H1 (cell line): ENCODE measurements at regions not wholly inside any gene's neighbourhood (a gene's known extent, or its start where the extent isn't known, plus 50 kb on each side); places are given as distances from the start of the nearest gene placed in this dataset.

Source experiments
- CTCF ChIA-PET: fragments of 300-600 bp; sonication (Branson Sonifier 250); formaldehyde crosslinking; loops from one replicate; lab custom pipeline; 2021; ENCODE audit not compliant: partially characterized antibody; lab: Charles Lee
- POLR2A ChIA-PET: fragments of 300-600 bp; sonication (Branson Sonifier 250); formaldehyde crosslinking; loops from one replicate; lab custom pipeline; 2021; ENCODE audit warnings: inconsistent platforms; ENCODE audit not compliant: partially characterized antibody; lab: Charles Lee
- DNase-seq, 2 experiments: peaks; one replicate each; pipeline versions ENCODE4 v3.0.0 to v3.0.0-alpha.2; 2010 to 2022; ENCODE audit warnings: low spot score in 2 of 2, low read depth in 1 of 2, mixed read lengths in 1 of 2
- FAIRE-seq: peaks from 2 replicates; lab custom pipeline; 2011; peaks lifted over from hg19 to GRCh38; lab: Jason Lieb, UNC
- H2AFZ ChIP-seq: 2 replicates; pipeline ENCODE4 v1.8.1; 2012; ENCODE audit warnings: low read length, inconsistent platforms
- H2AK5ac ChIP-seq: 2 replicates; pipeline ENCODE4 v1.6.1; 2013; ENCODE audit warnings: low read depth, low read length
- H2BK120ac ChIP-seq: replicated peaks from 2 replicates; pipeline ENCODE3; 2013; ENCODE audit warnings: low read depth, low read length, inconsistent platforms
- H2BK12ac ChIP-seq: 2 replicates; pipeline ENCODE4 v1.6.1; 2013; ENCODE audit warnings: low read depth, low read length
- H2BK15ac ChIP-seq: 2 replicates; pipeline ENCODE4 v1.6.1; 2013; ENCODE audit warnings: low read length
- H2BK20ac ChIP-seq: 2 replicates; pipeline ENCODE4 v1.6.1; 2013; ENCODE audit warnings: low read length
- H2BK5ac ChIP-seq: 2 replicates; pipeline ENCODE4 v1.6.1; 2013; ENCODE audit warnings: low read depth, low read length
- H3K14ac ChIP-seq: 2 replicates; pipeline ENCODE4 v1.6.1; 2013; ENCODE audit warnings: inconsistent platforms; ENCODE audit not compliant: insufficient read length
- H3K18ac ChIP-seq: 2 replicates; pipeline ENCODE4 v1.6.1; 2013; ENCODE audit warnings: low read length; ENCODE audit errors: extremely low read depth
- H3K23ac ChIP-seq: 2 replicates; pipeline ENCODE4 v1.6.1; 2013; ENCODE audit warnings: inconsistent platforms; ENCODE audit not compliant: insufficient read length
- H3K23me2 ChIP-seq: 2 replicates; pipeline ENCODE4 v1.6.1; 2013; ENCODE audit warnings: low read depth, low read length
- H3K27ac ChIP-seq: 2 replicates; pipeline ENCODE4 v1.6.1; 2011; ENCODE audit warnings: low read depth, low read length, inconsistent platforms
- H3K27me3 ChIP-seq, 4 experiments: replicated peaks in 1 of 4; 1 replicate in 1 of 4; 2 replicates in 3 of 4; pipeline versions ENCODE4 v1.6.1 to v1.8.1; 2011 to 2013; ENCODE audit warnings: low read length in 3 of 4, mild to moderate bottlenecking in 3 of 4, inconsistent platforms in 2 of 4, mixed read lengths in 2 of 4, moderate library complexity in 1 of 4; ENCODE audit not compliant: control insufficient read depth in 3 of 4, insufficient read depth in 3 of 4; ENCODE audit errors: extremely low read depth in 1 of 4
- H3K36me3 ChIP-seq, 4 experiments: 2 replicates each; pipeline versions ENCODE4 v1.6.1 to v1.8.1; 2011 to 2013; ENCODE audit warnings: mild to moderate bottlenecking in 4 of 4, low read length in 3 of 4, moderate library complexity in 2 of 4, control low read depth in 1 of 4, inconsistent platforms in 1 of 4; ENCODE audit not compliant: insufficient read depth in 4 of 4, control insufficient read depth in 2 of 4
- H3K4ac ChIP-seq: replicated peaks from 2 replicates; pipeline ENCODE3; 2013; ENCODE audit warnings: low read length, low read depth, mixed read lengths, inconsistent platforms; ENCODE audit not compliant: insufficient read length
- H3K4me1 ChIP-seq, 4 experiments: replicated peaks in 1 of 4; 1 replicate in 1 of 4; 2 replicates in 3 of 4; pipeline versions ENCODE4 v1.6.1 to v1.8.1; 2011 to 2013; ENCODE audit warnings: low read length in 3 of 4, inconsistent platforms in 2 of 4, mixed read lengths in 1 of 4; ENCODE audit not compliant: insufficient read depth in 4 of 4, control insufficient read depth in 3 of 4
- H3K4me2 ChIP-seq, 2 experiments: 2 replicates each; pipeline versions ENCODE4 v1.6.1 to v1.8.1; 2011 to 2013; ENCODE audit warnings: low read depth in 2 of 2, low read length in 2 of 2, control low read depth in 1 of 2, inconsistent platforms in 1 of 2, mild to moderate bottlenecking in 1 of 2; ENCODE audit not compliant: insufficient read depth in 1 of 2
- H3K4me3 ChIP-seq, 4 experiments: fragments of 200-600, 300-600 bp in 1 of 4; sonication (generic), shearing (Covaris generic), sonication (Bioruptor Twin) in 1 of 4; 2 replicates each; pipeline versions ENCODE4 v1.5.1 to v1.8.1; 2011 to 2016; ENCODE audit warnings: low read length in 4 of 4, low read depth in 3 of 4, control low read depth in 2 of 4, inconsistent platforms in 2 of 4, mild to moderate bottlenecking in 2 of 4, mixed read lengths in 1 of 4, moderate library complexity in 1 of 4; ENCODE audit not compliant: insufficient read depth in 2 of 4; ENCODE audit errors: extremely low read depth in 1 of 4
- H3K56ac ChIP-seq: replicated peaks from 2 replicates; pipeline ENCODE3; 2013; ENCODE audit warnings: low read depth, mild to moderate bottlenecking, mixed read lengths, low read length, inconsistent platforms; ENCODE audit not compliant: insufficient read length
- H3K79me1 ChIP-seq: 2 replicates; pipeline ENCODE4 v1.6.1; 2013; ENCODE audit warnings: low read depth, low read length, control low read depth
- H3K79me2 ChIP-seq, 2 experiments: 2 replicates each; pipeline versions ENCODE4 v1.6.1 to v1.8.1; 2012 to 2013; ENCODE audit warnings: low read length in 2 of 2, mild to moderate bottlenecking in 2 of 2, inconsistent platforms in 1 of 2; ENCODE audit not compliant: insufficient read depth in 2 of 2, control insufficient read depth in 1 of 2
- H3K9ac ChIP-seq, 4 experiments: replicated peaks in 1 of 4; 1 replicate in 1 of 4; 2 replicates in 3 of 4; pipeline versions ENCODE4 v1.6.1 to v1.8.1; 2011 to 2013; ENCODE audit warnings: low read depth in 3 of 4, low read length in 3 of 4, control low read depth in 2 of 4, mild to moderate bottlenecking in 2 of 4, moderate library complexity in 2 of 4, inconsistent platforms in 1 of 4; ENCODE audit errors: extremely low read depth in 1 of 4
- H3K9me3 ChIP-seq, 2 experiments: 2 replicates each; pipeline versions ENCODE4 v1.6.1 to v1.8.1; 2012 to 2013; ENCODE audit warnings: mild to moderate bottlenecking in 2 of 2, moderate library complexity in 2 of 2, control low read depth in 1 of 2, inconsistent platforms in 1 of 2, low read depth in 1 of 2, low read length in 1 of 2, mixed read lengths in 1 of 2; ENCODE audit not compliant: insufficient read depth in 2 of 2
- H4K20me1 ChIP-seq, 2 experiments: replicated peaks in 1 of 2; 2 replicates each; pipeline versions ENCODE3 to v1.8.1; 2011 to 2013; ENCODE audit warnings: inconsistent platforms in 2 of 2, low read length in 2 of 2, mild to moderate bottlenecking in 1 of 2; ENCODE audit not compliant: insufficient read depth in 2 of 2, control insufficient read depth in 1 of 2
- H4K5ac ChIP-seq: 2 replicates; pipeline ENCODE4 v1.6.1; 2013; ENCODE audit warnings: low read length, low read depth, mixed read lengths, inconsistent platforms; ENCODE audit not compliant: insufficient read length
- H4K8ac ChIP-seq: 2 replicates; pipeline ENCODE4 v1.8.0; 2013; ENCODE audit warnings: mild to moderate bottlenecking, moderate library complexity, low read length, inconsistent platforms; ENCODE audit not compliant: insufficient read depth; ENCODE audit errors: extremely low read depth
- H4K91ac ChIP-seq: replicated peaks from 2 replicates; pipeline ENCODE3; 2013; ENCODE audit warnings: low read length, mixed read lengths, inconsistent platforms; ENCODE audit not compliant: insufficient read length
- ATF2 ChIP-seq: IDR thresholded peaks from 2 replicates; pipeline ENCODE4 v1.6.1; 2012; ENCODE audit warnings: low read length, inconsistent platforms
- BCL11A ChIP-seq, 2 experiments: IDR thresholded peaks; one replicate each; pipeline ENCODE4 v1.6.1; 2011; ENCODE audit warnings: low read depth in 2 of 2, low read length in 2 of 2, mild to moderate bottlenecking in 2 of 2
- CTBP2 ChIP-seq: IDR thresholded peaks from 2 replicates; pipeline ENCODE4 v1.7.0; 2011; ENCODE audit warnings: borderline replicate concordance, mild to moderate bottlenecking, moderate library complexity, mixed read lengths, low read length; ENCODE audit not compliant: insufficient read depth, insufficient read length
- KDM1A ChIP-seq: fragments of 200-600, 300-600 bp; sonication (generic); IDR thresholded peaks from 2 replicates; pipeline ENCODE4 v1.7.1; 2016; ENCODE audit warnings: mild to moderate bottlenecking, low read length, borderline replicate concordance
- NANOG ChIP-seq: IDR thresholded peaks from 2 replicates; pipeline ENCODE4 v1.6.1; 2011; ENCODE audit warnings: low read length, low read depth, mild to moderate bottlenecking, inconsistent platforms; ENCODE audit not compliant: insufficient read depth, poor library complexity, severe bottlenecking
- NRF1 ChIP-seq: IDR thresholded peaks from 2 replicates; pipeline ENCODE4 v1.6.1; 2011; ENCODE audit warnings: mild to moderate bottlenecking, low read depth, low read length, improper control_type of control experiment
- WGBS, 2 experiments: shearing (Covaris generic) in 1 of 2; methylation state at CpG; one replicate each; pipeline versions ENCODE4 v1.1.6 to v1.1.7; 2013 to 2015; ENCODE audit warnings: low lambda C conversion rate in 2 of 2, mixed read lengths in 2 of 2, inconsistent platforms in 1 of 2, low coverage in 1 of 2, missing lambda C conversion rate in 1 of 2; ENCODE audit not compliant: insufficient replicate concordance in 2 of 2, insufficient coverage in 1 of 2, insufficient read length in 1 of 2; ENCODE audit errors: extremely low coverage in 1 of 2, missing lambda C conversion rate in 1 of 2; 5-methylcytosine and 5-hydroxymethylcytosine counted together
- TF ChIP-seq, protein P1 (sequence below), 3 experiments: IDR thresholded peaks; 1 replicate in 2 of 3; 2 replicates in 1 of 3; pipeline versions ENCODE4 v1.5.1 to v1.6.1; 2011; ENCODE audit warnings: low read length in 3 of 3, mild to moderate bottlenecking in 3 of 3, inconsistent platforms in 2 of 3, low read depth in 1 of 3, moderate library complexity in 1 of 3; ENCODE audit not compliant: insufficient read depth in 1 of 3; ENCODE audit errors: control extremely low read depth in 1 of 3

GRCh38 chr14:104392396-104393198 is 187.0 kb upstream of the C14orf180 start:
- Histone ChIP-seq H3K4me1 (no peaks in the 10 kb centered on the region; a peak in 1 of 7 replicates), H3K23ac (no peak overlapping the region), H4K5ac (no peak overlapping the region), H3K27me3 (no peaks in the 10 kb centered on the region), H3K4me2 (no peak overlapping the region), H3K14ac (no peak overlapping the region), H4K91ac (no peak overlapping the region), H3K9me3 (peaks cover 0 to 5% of the 10 kb centered on the region in 2 experiments; a peak in 2 of 4 replicates), H3K56ac (no peak overlapping the region), H3K27ac (no peak overlapping the region), H3K79me1 (no peaks in the 10 kb centered on the region; the same call in 1 of the 2 replicates), H4K8ac (no peak overlapping the region; the same call in 1 of the 2 replicates), H3K9ac (no peak overlapping the region), H2BK120ac (no peak overlapping the region), H3K4me3 (no peak overlapping the region), H2AK5ac (no peak overlapping the region), H2BK5ac (no peak overlapping the region), H3K36me3 (no peaks in the 10 kb centered on the region), H3K23me2 (no peaks in the 10 kb centered on the region), H3K79me2 (no peaks in the 10 kb centered on the region), H2BK12ac (peak overlapping the region; percentile 50; the same call in 1 of the 2 replicates), H3K18ac (no peak overlapping the region), H2BK15ac (no peak overlapping the region), H2AFZ (no peak overlapping the region), H4K20me1 (no peaks in the 10 kb centered on the region), H2BK20ac (no peak overlapping the region), H3K4ac (no peak overlapping the region)
- ChIA-PET POLR2A (no interaction called here), CTCF (interaction anchor here (1.2 to 3.5 kb wide), 6 partner anchors 10 to 173 kb away, joined by 3 to 11 read pairs (median 4); no protein-coding TSS in a partner anchor)
- WGBS, 2 experiments, result 90% methylated on average over 28 of the region's 28 CpGs; no CpG with 5 or more reads in 1 of the 2 experiments
- DNase-seq (no peak), FAIRE-seq (no peak)
- TF ChIP-seq NRF1 (no peak), ATF2 (no peak), NANOG (no peak), BCL11A (IDR thresholded peaks at IDR 0.05; ENCODE audit: low read depth in 2 of 2, low read length in 2 of 2) (no peak), KDM1A (no peak), CTBP2 (no peak)
- TF ChIP-seq, protein P1, sequence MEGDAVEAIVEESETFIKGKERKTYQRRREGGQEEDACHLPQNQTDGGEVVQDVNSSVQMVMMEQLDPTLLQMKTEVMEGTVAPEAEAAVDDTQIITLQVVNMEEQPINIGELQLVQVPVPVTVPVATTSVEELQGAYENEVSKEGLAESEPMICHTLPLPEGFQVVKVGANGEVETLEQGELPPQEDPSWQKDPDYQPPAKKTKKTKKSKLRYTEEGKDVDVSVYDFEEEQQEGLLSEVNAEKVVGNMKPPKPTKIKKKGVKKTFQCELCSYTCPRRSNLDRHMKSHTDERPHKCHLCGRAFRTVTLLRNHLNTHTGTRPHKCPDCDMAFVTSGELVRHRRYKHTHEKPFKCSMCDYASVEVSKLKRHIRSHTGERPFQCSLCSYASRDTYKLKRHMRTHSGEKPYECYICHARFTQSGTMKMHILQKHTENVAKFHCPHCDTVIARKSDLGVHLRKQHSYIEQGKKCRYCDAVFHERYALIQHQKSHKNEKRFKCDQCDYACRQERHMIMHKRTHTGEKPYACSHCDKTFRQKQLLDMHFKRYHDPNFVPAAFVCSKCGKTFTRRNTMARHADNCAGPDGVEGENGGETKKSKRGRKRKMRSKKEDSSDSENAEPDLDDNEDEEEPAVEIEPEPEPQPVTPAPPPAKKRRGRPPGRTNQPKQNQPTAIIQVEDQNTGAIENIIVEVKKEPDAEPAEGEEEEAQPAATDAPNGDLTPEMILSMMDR (IDR thresholded peaks at IDR 0.05; ENCODE audit: control extremely low read depth in 1 of 3, insufficient read depth in 1 of 3, low read depth in 1 of 3, low read length in 3 of 3), result no peak
